HG03521 (cell line): ENCODE measurements at regions not wholly inside any gene's neighbourhood (a gene's known extent, or its start where the extent isn't known, plus 50 kb on each side); places are given as distances from the start of the nearest gene placed in this dataset.
"Not testable (repeated sequence)": the region's sequence is repeated elsewhere in the genome, so short reads cannot be mapped to it uniquely, and the experiment has no call there.

Source experiments
- ATAC-seq: cut with Tn5 transposase; IDR thresholded peaks from one replicate; pipeline ENCODE4 v1.9.1; 2021; ENCODE audit warnings: mild to moderate bottlenecking, moderate library complexity; ENCODE audit not compliant: unreplicated experiment

GRCh38 chr2:4029081-4029480 is 325.7 kb downstream of the DCDC2C start:
- no peak for ATAC-seq

- ATAC-seq: no peak
Measured at GRCh38 chr2:4039896-4040295, 336.5 kb downstream of the DCDC2C start.

- ATAC-seq: no peak
Measured at GRCh38 chr2:4047961-4048891, 344.9 kb downstream of the DCDC2C start.

DNA sequence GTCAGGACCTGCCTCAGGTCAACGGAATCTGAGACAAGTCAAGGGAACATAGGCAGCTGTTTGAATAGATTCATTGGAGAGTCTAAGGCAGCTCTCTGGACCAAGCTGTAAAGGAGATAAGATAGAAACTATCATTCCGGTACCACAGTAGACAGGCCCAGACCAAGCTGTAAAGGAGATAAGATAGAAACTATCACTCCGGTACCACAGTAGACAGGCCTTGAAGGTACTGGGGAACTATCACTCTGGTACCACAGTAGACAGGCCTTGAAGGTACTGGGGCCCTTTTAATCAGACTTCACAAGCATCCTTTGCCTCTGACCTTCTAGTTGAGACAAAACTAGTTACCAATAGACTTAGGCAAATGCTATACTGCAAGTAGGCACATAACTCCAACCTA is 346.1 kb downstream of the DCDC2C start:
- ATAC-seq: no peak

DNA sequence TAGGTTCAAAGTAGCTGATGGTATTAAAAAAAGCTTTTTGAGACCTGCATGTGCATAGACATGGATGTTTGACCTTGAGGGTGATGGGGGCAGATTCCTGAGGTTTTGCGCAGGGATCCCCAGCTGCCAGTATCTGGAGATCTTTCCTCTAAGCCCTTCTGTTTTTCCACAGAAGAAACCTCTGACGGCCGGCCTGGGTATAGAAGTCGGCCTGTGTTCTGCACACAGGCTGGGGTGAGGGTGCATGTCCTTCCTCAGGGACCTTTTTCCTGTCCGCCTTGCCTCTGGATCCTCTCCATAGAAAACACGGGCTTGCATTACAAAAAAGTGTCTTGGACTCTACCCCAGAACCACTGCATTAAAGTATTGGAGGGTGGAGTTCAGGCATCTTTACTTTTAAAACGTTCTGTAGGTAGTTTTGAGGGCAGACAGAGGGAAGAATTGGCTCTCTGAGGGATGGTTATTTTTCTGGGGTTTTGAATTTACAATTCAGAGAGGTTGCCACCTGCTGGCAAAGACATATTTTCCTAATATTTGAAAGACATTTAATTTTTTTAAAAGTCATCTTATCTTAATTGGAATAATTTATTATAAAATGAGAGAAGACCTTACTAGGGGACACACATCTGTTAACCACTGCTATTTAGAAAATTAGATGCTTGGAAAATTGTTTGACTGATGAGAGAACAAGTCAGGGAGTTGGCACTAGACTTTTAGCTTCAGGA is 350.6 kb downstream of the DCDC2C start:
- no peak for ATAC-seq

GRCh38 chr2:4066217-4066616 is 362.8 kb downstream of the DCDC2C start:
- no peak for ATAC-seq

GRCh38 chr2:4073026-4073569 is 369.7 kb downstream of the DCDC2C start:
- no peak for ATAC-seq

DNA sequence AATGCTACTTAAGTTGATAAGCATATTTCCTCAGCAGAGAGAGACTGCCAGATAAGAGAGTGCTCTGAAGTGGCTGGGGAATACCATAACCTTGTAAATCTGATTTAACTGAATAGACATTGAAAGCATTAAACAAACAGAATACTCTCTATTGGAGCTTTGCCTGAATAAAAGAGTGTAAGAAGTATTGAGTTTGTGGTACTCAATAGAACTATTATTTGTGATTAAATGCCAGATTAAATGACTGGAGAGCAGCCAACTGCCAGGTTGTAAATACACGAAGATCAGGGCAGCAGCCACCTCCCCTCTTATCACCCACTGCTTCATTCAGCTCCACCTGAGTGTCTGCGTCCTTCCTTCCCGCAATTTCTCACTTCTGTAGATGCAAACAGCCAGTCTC is 373.6 kb downstream of the DCDC2C start:
- ATAC-seq: no peak

DNA sequence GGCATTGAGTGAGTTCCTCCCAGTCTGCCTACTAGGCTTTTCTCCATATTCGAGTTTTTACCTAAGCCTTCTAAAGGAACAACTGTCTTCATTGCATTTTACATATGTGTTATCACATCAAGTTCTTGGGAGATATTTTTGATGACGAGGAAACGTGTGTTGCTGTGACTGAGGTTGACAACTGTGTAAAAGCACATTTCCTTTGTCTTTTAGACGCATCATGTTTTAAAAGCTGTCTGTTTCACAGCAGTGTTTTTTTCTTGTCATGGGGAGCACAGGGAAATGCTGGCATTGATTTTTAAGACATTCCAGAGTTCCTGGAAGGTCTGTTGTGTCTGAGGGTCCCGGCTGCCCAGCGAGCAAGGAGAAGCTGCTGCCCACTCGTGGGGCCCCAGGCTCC is 381.8 kb downstream of the DCDC2C start:
- ATAC-seq: no peak

GRCh38 chr2:4090668-4091630 is 387.6 kb downstream of the DCDC2C start:
- ATAC-seq: no peak

DNA sequence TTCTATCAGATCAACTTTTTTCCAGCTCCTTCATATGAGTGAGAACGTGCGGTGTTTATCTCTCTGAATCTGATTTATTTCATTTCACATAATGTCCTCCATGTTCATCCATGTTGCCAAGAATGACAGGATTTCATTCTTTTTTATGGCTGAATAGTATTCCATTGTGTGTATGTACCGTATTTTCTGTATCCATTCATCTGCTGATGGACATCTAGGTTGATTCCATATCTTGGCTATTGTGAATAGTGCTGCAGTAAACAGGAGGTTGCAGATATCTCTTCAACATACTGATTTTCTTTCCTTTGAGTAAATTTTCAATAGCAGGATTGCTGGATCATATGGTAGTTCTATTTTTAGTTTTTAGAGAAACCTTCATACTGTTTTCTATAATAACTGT is 388.5 kb downstream of the DCDC2C start:
- ATAC-seq: no peak

DNA sequence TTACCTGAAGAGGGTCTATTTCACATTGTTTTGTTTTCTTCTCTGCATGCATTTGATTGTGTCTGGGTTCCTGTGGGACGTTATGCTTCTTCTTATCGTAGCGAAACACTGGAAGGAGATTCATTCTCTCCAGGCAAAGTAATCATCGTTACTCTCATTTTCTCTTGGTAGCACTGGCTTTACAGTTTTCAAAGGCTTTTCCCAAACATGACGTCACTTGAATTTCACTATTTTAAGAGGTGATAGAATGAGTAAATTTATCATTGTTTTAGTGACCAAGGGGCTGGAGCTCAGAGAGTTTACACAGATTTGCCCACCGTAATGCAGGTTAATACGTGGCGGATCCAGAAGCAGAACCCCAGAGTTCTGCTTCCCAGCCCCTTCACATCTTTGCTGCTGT is 391.4 kb downstream of the DCDC2C start:
- ATAC-seq: no peak

- no peak for ATAC-seq
Measured at GRCh38 chr2:4096978-4097766, 393.8 kb downstream of the DCDC2C start.

GRCh38 chr2:4098137-4098536 is 394.8 kb downstream of the DCDC2C start:
- no peak for ATAC-seq

DNA sequence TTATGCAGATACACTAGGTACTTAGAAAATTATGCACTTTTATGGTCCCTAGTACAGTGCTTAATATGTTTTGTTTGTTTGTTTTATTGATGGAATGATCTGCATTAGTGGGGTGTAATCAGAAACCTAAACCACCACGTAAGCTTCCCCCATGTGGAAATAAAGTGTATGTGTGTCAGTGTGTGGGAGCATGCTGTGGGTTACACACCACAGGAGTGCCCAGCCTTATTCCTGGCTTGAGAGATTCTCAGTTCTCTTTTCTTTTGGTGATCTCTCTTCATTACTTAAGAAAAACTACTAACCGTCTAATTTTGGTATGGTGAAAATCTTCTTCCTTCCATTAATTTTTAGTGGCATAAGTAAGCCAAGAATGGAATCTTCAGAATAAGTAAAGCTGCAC is 398.6 kb downstream of the DCDC2C start:
- no peak for ATAC-seq

GRCh38 chr2:4107179-4107578 is 403.8 kb downstream of the DCDC2C start:
- no peak for ATAC-seq

- ATAC-seq: no peak
Measured at GRCh38 chr2:4110273-4110672, 406.9 kb downstream of the DCDC2C start.

- ATAC-seq: not testable (repeated sequence)
Measured at GRCh38 chr2:4115435-4115834, 412.1 kb downstream of the DCDC2C start.

GRCh38 chr2:4122726-4123125 is 419.4 kb downstream of the DCDC2C start:
- no peak for ATAC-seq

GRCh38 chr2:4130651-4131050 is 427.3 kb downstream of the DCDC2C start:
- no peak for ATAC-seq
